Large intestine (tissue), 3 donors: ENCODE measurements at regions not wholly inside any gene's neighbourhood (a gene's known extent, or its start where the extent isn't known, plus 50 kb on each side); places are given as distances from the start of the nearest gene placed in this dataset.

ENCODE experiments used
- DNase-seq, 2 donors: peaks; one replicate each; pipeline versions ENCODE4 v3.0.0 to v3.0.0-alpha.2; 2013
- H3K27ac ChIP-seq: one replicate; pipeline ENCODE4 v1.5.1; 2013; ENCODE audit warnings: low read length
- H3K27me3 ChIP-seq: 2 replicates; pipeline ENCODE4 v1.6.1; 2013; ENCODE audit warnings: low read length; ENCODE audit not compliant: control insufficient read depth, insufficient read depth
- H3K36me3 ChIP-seq: 2 replicates; pipeline ENCODE4 v1.6.1; 2013; ENCODE audit warnings: low read length; ENCODE audit not compliant: control insufficient read depth, insufficient read depth
- H3K4me1 ChIP-seq: one replicate; pipeline ENCODE4 v1.6.1; 2013; ENCODE audit warnings: low read length; ENCODE audit not compliant: control insufficient read depth, insufficient read depth
- H3K4me3 ChIP-seq: one replicate; pipeline ENCODE4 v1.5.1; 2013; ENCODE audit warnings: low read length
- H3K9me3 ChIP-seq: one replicate; pipeline ENCODE4 v1.6.1; 2013; ENCODE audit warnings: mild to moderate bottlenecking, low read depth, low read length, moderate library complexity; ENCODE audit not compliant: control insufficient read depth
- WGBS: methylation state at CpG from one replicate; pipeline ENCODE4 v1.1.5; 2013; ENCODE audit warnings: low lambda C conversion rate; ENCODE audit not compliant: insufficient coverage; 5-methylcytosine and 5-hydroxymethylcytosine counted together

DNA sequence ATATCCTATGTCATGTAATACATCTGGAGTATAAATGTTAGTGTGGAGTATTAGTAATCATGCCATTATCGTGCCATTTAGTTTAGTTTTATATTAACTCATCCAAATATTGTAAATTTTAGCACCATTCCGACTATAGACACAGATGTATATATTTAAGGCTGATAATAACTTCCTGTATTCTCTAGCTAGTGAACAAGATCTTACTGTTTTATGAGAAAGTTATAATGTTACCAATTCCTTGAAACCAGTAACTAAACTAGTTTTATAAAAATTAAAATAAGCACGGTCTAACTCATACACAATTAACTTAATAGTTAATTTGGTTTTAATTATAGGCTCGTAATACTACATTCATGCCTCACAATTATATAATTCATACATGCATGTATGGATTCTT is 808.6 kb downstream of the USP25 start:
- H3K4me1 ChIP-seq: no peaks in the 10 kb centered on the region
- H3K4me3 ChIP-seq: no peak overlapping the region
- no peak overlapping the region for H3K27ac ChIP-seq
- WGBS: 84% methylated on average over 2 of the region's 4 CpGs
- no peak for DNase-seq
- H3K36me3 ChIP-seq: no peaks in the 10 kb centered on the region
- H3K9me3 ChIP-seq: no peaks in the 10 kb centered on the region
- H3K27me3 ChIP-seq: no peaks in the 10 kb centered on the region

DNA sequence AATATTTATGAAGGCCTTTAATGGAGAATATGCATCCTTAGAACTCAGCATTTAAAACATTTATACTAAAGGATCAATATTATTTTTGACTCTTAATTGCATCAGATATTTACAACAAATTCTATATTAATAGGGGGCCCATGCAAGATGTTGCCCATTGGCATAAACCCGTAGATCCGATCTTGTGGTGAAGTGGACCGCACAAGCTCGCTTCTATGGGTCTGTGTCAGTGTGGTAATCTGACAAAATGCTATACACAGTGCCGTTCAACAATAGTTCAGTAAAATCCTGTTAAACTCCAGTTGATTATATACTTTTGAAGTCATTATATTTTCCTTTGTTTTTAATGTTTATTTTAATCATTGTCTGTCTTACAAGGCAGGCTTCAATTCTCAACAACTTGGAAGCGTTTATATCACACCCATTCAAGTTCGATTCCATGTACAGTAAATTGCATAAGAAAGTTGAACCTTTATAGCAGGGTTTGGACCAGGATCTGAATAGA is 809.2 kb downstream of the USP25 start:
- Histone ChIP-seq H3K4me1 (no peaks in the 10 kb centered on the region), H3K27me3 (no peaks in the 10 kb centered on the region), H3K4me3 (no peak overlapping the region), H3K36me3 (no peaks in the 10 kb centered on the region), H3K27ac (no peak overlapping the region), H3K9me3 (no peaks in the 10 kb centered on the region)
- WGBS: 100% methylated on average over 2 of the region's 7 CpGs
- no peak for DNase-seq

DNA sequence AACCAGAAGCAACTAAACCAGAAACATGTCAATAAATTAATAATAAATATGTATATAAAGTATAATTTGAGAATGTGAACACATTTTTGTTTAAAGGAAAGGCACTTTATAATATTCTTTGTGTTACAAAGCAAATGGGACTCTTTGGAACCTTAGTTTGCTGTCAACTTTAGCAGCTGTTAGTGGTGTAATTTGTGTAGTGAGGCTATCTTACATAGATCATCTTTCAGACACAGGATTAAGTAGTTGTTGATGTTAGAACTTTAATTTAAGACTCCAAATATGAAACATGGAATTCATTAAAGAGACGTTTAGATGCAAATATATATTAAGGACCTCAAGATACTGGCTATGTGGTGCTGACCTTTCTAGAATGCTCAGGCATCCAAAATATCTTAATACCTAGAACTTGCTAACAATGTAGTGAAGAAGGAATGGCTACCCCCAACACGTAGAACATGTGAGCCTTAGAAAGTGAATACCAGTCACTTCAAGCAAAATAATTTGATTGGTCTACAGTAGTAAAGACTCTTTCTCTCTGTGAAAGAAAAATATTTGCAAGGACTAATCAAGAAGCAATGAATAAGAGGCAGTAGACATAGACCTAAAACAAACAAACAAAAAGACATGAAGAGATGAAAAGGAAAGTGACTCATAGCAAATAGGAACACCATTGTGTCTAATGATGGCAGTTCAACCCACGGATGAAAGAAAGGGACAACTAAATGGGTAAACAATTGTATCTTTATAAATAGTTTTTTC is 811.4 kb downstream of the USP25 start:
- Histone ChIP-seq H3K4me1 (no peaks in the 10 kb centered on the region), H3K4me3 (no peak overlapping the region), H3K9me3 (no peaks in the 10 kb centered on the region), H3K27ac (no peak overlapping the region), H3K27me3 (no peaks in the 10 kb centered on the region), H3K36me3 (no peaks in the 10 kb centered on the region)
- 63% methylated on average over 1 of the region's 3 CpGs for WGBS
- no peak for DNase-seq

DNA sequence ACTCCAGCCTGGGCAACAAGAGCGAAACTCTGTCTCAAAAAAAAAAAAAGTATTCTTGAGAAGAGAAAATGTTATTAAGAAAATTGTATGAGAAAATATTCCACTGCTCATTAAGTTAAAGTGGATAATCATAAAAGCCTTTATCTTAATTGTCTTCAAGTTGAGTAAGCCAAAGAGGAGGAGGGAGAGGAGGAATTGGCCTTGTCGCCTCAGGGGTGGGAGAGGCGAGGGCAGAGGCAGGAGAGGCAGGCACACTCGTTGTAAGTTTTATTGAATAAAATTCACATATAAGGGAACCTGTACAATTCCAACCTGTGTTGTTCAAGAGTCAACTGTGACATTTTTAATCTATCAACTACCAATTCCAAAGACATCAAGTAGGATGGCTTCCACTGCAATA is 820.3 kb downstream of the USP25 start:
- no peaks in the 10 kb centered on the region for H3K9me3 ChIP-seq
- no peaks in the 10 kb centered on the region for H3K27me3 ChIP-seq
- 80% methylated on average over 1 of the region's 4 CpGs for WGBS
- DNase-seq: no peak
- no peaks in the 10 kb centered on the region for H3K4me1 ChIP-seq
- no peak overlapping the region for H3K4me3 ChIP-seq
- H3K27ac ChIP-seq: no peak overlapping the region
- no peaks in the 10 kb centered on the region for H3K36me3 ChIP-seq

DNA sequence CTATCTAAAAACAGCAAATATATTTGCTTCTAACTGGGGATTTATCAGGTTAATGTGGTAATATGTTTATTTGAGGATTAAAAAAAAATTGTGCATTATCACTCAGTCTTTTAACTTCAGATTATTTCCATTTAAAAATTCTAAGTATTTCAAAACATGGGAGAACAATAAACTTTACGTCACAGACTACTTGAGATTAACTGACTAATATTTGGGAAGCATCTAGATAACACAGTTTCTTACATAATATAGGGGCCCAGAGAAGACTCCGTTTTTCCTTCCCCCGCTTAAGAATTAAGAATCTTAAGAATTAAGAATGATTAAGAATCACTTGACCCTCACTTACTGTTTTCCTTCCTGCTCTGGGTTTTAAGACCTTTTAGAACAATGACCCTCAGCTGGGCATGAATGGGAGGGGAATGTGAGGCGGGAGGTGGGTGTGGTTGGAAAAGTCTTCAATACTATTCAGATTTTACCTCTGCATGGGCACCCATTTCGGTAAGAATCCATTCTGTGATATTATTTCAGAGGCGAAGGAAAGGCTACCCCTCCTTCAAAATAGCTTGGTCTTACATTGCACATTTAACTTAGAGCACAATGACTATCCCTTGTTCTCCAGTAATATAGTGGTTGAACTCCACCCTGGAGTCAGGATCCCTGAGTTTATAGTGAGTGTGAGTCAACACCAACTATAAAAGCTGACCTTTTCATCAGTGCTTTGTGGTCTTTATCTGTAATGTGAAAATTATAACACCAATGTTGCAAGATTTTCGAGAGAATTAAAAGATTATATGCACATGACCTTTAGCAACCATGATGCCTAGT is 821.3 kb downstream of the USP25 start:
- Histone ChIP-seq H3K27me3 (no peaks in the 10 kb centered on the region), H3K9me3 (no peaks in the 10 kb centered on the region), H3K4me1 (no peaks in the 10 kb centered on the region), H3K4me3 (no peak overlapping the region), H3K36me3 (no peaks in the 10 kb centered on the region), H3K27ac (no peak overlapping the region)
- 75% methylated on average over 2 of the region's 7 CpGs for WGBS
- no peak for DNase-seq

DNA sequence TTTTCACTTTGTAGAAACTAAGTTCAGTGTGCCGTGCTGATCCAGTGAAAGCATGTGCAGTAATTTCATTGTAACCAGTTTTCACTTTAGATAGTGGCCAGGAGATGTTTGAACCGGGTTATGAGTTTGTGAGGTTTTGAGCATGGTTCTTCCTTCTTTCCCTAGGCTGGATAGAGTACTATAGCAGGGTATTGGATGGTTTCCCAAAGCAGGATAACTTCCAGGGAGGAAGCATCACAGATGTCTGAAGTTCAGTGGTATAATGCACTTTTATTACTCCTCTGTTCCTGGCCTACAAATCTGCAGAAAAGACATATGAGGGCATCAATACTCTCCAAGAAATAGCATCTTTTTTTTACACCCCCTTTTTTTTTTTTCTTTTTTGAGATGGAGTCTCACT is 823.1 kb downstream of the USP25 start:
- Histone ChIP-seq H3K4me3 (no peak overlapping the region), H3K4me1 (no peaks in the 10 kb centered on the region), H3K27me3 (no peaks in the 10 kb centered on the region), H3K9me3 (no peaks in the 10 kb centered on the region), H3K27ac (no peak overlapping the region), H3K36me3 (no peaks in the 10 kb centered on the region)
- DNase-seq: no peak
- WGBS: no CpG with 5 or more reads among the region's 2 CpGs

DNA sequence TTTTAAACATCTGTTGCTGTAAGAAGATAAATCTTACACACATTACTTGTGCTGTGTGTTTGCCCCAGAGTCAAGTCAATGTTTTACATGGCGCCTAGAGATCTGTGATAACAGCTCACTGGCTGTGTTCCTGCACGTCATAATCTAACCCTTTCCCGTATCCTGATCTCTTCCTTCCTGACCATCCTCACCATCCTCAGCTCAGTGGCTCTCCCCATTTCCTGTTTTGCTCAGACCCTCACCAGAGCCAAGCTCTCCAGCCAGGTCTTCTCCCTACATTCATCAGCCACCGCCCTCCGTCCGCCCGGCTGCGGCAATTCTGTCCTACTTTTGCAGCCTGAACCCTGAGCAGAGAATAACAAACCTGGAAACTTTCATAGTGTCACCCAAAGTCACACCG is 824.7 kb downstream of the USP25 start:
- WGBS: 96% methylated on average over 4 of the region's 9 CpGs
- Histone ChIP-seq H3K27ac (no peak overlapping the region), H3K27me3 (no peaks in the 10 kb centered on the region), H3K4me3 (no peak overlapping the region), H3K4me1 (no peaks in the 10 kb centered on the region), H3K9me3 (no peaks in the 10 kb centered on the region), H3K36me3 (no peaks in the 10 kb centered on the region)
- DNase-seq: no peak

DNA sequence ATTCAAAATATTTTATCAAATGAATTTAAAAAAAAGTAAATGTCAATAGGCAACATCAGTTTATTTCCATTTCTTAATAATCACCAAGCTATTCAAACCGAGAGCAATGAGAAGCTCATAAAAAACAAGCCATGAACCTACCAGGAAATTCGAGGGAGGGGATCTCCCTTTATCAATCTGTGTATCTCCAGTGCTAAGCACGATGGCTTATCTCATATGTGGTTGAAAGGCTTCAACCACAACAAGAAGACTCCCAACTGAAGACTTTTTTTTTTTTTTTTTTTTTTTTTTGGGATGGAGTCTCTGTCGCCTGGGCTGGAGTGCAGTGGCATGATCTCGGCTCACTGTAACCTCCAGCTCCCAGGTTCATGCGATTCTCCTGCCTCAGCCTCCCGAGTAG is 833.3 kb downstream of the USP25 start:
- Histone ChIP-seq H3K36me3 (no peaks in the 10 kb centered on the region), H3K27ac (no peak overlapping the region), H3K4me3 (no peak overlapping the region), H3K4me1 (no peaks in the 10 kb centered on the region), H3K27me3 (no peaks in the 10 kb centered on the region), H3K9me3 (no peaks in the 10 kb centered on the region)
- WGBS: 83% methylated on average over 1 of the region's 7 CpGs
- DNase-seq: no peak

DNA sequence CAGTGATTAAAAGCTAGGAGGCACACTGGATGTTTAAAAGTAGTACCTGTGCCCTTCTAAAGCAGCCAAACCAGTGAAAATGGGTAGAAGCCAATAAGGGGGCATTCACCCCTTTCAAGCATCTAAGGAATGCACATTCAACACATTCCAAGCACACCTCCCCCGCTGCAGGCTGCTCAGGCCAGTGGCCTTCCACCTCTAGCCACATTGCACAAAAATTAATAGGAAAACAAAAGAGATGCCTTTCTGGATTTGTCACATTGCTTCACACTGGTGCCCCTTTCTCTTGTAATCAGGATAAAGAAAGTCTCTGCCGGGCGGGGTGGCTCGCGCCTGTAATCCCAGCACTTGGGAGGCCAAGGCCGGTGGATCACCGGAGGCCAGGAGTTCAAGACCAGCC is 834.0 kb downstream of the USP25 start:
- Histone ChIP-seq H3K9me3 (no peaks in the 10 kb centered on the region), H3K36me3 (no peaks in the 10 kb centered on the region), H3K27ac (no peak overlapping the region), H3K4me3 (no peak overlapping the region), H3K27me3 (no peaks in the 10 kb centered on the region), H3K4me1 (no peaks in the 10 kb centered on the region)
- no peak for DNase-seq
- WGBS: no CpG with 5 or more reads among the region's 7 CpGs

DNA sequence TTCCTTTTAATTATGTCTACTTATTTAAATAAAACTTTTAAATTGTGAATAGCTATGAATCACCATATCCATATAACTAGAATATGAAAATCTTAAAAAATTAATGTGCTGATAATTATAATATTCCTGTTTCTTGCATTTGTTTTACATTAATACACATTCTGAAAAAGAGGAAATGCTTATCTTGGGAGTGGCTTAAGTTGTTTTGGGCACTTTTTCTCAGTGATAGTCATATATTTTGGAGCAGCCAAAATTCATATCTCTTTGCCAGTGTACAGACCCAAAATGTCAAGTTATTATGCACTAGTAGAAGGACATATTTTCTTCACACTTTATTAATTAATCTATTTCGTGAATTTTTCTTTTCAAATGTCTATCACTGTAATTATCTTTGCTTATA is 838.5 kb downstream of the USP25 start:
- no peaks in the 10 kb centered on the region for H3K36me3 ChIP-seq
- no peaks in the 10 kb centered on the region for H3K9me3 ChIP-seq
- WGBS: 75% methylated on average over 1 of the region's 1 CpG
- H3K27ac ChIP-seq: no peak overlapping the region
- no peak for DNase-seq
- no peak overlapping the region for H3K4me3 ChIP-seq
- no peaks in the 10 kb centered on the region for H3K27me3 ChIP-seq
- H3K4me1 ChIP-seq: no peaks in the 10 kb centered on the region
